LoVo (cell line): ENCODE measurements at regions not wholly inside any gene's neighbourhood (a gene's known extent, or its start where the extent isn't known, plus 50 kb on each side); places are given as distances from the start of the nearest gene placed in this dataset.
"Not testable (repeated sequence)": the region's sequence is repeated elsewhere in the genome, so short reads cannot be mapped to it uniquely, and the experiment has no call there.

ENCODE experiments used
- DNase-seq: peaks from one replicate; pipeline ENCODE4 v3.0.0-alpha.2; 2016; ENCODE audit warnings: low spot score

DNA sequence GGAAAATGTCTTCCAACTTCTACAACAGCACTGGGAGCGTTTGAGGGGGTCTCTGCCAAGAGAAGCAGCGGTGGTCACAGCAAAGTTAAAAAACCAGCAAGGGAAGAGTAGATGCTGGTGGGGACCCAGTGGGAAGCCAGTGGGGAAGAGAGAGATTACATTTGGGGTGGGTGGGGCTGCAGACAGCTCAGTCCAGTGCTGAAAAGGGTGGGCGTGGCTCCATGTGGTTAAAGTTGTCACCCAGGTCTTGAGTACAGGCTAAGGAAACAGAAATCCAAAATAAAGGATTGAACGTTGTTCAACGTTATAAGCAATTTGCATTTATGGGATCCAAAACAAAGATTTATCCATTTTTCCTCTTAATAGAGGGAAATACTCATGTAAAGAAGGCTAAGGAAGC lies 106.3 kb upstream of the LY86 start:
- DNase-seq, result no peak

DNA sequence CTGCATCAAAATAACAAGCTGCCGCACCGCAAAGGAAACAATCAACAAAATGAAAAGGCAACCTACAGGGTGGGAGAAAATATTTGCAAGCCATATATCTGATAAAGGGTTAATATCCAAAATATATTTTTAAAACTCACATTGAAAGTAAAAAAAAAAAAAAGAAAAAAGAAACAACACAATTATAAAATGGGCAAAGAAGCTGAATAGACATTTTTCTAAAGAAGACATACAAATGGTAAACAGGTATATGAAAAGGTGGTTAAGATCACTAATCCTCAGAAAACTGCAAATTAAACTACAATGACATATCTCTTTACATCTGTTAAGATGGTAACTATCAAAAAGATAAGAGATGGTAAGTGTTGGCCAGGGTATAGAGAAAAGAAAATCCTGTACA lies 105.4 kb upstream of the LY86 start:
- DNase-seq, result no peak

DNA sequence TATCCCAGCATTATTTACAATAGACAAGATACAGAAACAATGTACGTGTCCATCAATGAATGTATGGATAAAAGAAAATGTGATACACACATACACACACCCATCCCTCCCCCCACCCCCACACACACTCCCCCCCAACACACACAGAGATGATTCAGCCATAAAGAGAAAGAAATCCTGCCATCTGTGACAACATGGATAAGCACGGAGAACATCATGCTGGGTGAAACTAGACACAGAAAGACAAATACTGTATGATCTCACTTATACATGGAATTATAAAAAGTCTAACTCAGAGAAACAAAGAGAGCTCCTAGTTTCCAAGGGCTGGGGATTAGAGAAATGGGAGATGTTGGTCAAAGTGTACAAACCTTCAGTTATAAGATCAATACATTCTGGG lies 104.8 kb upstream of the LY86 start:
- no peak for DNase-seq

DNA sequence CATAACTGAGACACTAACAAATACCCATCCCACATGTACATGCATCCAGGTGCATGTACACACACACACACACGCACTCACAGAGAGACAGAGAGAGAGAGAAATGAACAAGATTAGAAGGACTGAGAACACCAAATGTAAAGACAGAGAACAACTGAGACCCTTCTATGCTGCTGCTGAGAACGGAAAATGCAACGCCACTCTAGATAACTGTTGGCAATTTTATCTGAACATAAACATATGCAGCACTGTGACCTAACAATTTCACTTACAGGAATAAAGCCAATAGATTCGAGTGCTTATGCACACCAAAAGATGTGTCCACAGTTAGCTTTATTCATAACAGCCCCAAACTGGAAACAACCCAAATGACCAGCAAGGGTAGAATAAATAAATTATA lies 103.8 kb upstream of the LY86 start:
- no peak for DNase-seq

DNA sequence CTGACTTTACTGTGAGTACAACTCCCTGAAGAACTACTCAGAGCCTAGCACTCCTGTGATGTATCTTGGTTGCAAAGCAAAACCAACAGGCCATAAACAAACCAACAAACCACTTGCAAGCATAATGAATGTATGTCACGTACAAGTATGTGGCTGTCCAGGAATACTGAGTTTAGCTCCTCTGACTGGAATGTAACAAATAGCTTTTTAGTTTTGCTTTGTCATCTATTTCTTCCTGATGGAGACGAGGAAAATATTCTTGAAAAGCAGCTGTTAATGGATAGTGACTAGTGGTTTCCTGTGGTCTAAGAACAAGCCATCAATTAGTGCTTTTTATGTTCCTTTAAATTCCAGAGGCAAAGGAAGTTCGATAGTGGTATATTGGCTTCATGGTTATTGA lies 101.9 kb upstream of the LY86 start:
- DNase-seq, result no peak

DNA sequence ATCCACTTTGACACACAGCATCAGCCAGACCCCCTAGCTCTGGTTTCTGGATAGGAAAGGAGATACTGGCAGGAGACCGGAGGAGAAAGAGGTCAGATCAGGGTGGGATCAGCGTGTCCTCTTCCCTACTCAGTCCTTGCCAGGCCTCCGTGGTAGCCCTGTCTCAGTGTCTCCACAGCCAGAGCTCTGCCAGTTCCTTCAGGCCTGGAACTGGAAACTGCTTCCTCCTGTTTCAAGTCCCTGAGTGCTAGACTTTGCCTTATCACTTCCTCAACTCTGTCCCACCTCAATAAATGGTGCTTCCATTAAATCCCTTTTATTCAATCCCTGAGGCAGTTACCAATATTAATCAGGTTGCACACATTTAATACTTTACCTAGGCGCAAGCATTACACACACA lies 96.8 kb upstream of the LY86 start:
- DNase-seq, result no peak

DNA sequence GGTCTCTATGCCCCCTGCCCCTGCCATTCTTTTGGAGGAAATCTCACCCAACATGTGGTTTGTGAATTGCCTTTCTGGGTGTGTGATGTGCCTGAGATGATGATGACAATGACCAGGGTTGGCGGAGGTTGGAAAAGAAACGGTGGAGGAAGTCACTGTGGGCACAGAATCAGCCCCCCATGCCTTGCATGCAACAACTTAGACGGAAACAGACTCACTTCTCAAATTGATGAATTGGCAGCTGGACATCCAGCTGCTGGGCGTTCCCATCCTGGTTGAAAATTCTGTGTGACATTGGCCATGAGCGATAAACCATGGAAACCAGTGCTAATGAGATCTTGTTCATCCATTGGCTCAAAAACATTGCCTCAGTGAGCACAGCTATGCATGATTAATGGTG lies 95.8 kb upstream of the LY86 start:
- no peak for DNase-seq

DNA sequence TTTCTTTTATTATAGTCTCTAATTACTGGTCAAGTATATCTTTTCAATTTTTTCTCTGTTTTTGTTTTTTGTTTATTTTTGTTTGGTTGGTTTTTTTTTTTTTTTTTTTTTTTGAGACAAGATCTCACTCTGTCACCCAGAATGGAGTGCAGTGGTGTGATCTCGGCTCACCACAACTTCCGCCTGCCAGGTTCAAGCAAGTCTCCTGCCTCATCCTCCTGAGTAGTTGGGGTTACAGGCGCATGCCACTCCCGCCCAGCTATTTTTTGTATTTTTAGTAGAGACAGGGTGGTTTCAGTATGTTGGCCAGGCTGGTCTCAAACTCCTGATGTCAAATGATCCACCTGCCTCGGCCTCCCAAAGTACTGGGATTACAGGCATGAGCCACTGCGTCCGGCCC lies 94.4 kb upstream of the LY86 start:
- DNase-seq, result not testable (repeated sequence)

DNA sequence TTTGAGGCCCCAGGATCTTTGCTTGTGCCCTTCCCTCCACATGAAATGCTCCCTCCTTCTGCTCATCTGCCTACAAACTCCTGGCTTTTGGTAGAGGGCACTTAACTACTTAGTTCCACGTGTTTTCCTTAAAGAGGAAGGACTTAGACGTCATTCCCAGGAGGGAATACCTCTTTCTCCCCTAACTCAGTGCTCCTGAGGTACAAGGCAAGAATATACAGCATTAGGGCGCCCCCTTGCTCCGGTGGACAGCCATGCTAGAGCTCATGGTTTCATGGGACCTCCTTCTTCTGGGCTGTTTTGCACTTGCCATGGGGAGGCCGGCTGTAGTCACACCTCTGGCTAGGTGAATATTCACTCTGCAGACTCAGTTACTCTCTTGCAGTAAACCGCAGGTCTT lies 93.8 kb upstream of the LY86 start:
- peak; percentile 17 for DNase-seq

DNA sequence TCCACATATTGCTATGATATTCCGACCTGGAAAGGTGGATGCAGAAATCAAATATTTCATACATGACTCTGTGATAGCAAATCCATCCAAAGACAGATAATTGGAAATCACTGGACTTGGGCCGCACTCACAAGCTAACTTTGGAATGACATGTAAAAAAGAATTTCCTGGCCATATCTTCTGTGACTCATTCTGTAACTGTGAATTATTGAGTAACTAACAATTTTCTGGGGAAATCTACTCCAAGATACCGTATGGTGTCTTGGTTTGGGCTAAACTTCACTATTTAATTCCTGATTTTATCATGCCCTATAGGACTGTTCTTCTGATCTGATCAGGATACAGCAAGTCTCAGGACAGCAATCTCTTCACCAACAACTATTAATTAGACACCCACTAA lies 92.7 kb upstream of the LY86 start:
- DNase-seq, result no peak

DNA sequence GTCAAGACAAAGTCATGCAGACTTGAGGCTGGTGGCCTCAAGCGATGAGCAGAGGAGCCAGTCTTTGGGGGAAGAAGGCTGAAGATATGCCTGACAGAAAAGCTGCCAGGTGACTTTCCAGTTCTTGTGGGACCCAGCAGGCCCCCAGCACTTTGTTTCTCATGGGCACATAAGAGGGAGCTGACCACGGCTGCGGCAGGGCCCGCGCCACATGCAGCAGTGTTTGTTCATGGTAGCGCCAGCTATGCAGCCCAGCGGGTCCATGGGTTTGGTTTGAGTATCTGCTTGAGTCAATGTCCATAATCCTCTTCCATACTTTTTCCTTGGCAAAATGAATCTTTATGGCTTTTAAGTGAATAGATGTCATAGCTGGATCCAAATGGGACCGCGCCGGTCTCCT lies 91.0 kb upstream of the LY86 start:
- no peak for DNase-seq

DNA sequence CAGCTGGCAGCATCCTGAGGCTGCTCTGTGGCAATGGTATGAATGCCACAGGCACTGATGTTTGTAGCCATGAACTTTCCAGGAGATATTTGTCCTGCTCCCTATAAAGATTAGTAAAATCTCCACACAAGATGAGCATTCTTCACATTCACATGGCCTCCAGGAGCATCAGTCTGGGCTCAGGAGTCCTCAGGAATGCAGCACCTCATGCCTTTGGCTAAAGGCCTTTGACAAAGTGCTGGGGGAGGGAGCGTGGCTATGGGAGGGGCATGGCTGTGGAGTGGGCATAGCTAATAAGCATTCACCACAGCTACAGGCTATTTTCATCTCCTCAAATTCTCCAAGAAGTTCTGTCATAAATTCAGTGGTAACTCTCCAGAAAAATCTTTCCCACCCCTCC lies 90.5 kb upstream of the LY86 start:
- DNase-seq, result no peak

DNA sequence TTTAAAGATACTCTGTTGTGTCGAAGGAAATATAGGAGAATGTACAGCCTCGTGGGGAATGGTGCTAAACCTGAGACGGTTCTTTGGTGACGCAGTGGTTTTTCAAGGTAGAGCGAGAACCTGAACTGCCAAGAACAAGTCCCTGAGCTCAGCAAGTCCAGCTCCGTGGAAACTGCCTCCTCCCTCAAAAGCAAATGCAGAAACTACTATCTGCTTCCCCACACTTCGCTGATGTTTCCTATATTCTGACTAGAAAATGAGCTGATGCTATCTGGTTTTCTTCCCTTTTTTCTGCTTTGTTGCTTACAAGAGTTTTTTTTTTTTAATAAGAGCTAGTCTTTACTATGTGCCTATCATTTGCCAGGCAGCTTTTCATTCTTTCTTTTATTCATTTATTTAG lies 85.3 kb upstream of the LY86 start:
- no peak for DNase-seq

DNA sequence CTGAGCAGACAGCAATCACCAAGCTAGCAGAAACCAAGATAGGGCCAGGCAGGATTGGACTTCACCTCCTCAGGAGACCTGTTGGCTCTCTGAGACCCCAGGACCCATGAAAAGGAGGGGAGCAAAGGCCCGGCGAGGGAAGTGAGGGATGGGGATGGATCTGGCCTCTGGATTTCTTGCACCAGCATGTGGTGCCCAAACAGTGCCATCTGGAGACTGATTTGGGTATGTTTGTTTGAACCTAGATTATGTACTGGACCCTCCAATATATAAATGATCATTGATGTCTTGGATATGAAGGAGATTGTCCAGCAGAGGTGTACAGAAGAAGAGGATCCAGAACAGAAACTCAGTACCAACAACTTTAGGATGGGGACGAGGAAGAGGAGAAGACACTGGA lies 83.4 kb upstream of the LY86 start:
- no peak for DNase-seq

DNA sequence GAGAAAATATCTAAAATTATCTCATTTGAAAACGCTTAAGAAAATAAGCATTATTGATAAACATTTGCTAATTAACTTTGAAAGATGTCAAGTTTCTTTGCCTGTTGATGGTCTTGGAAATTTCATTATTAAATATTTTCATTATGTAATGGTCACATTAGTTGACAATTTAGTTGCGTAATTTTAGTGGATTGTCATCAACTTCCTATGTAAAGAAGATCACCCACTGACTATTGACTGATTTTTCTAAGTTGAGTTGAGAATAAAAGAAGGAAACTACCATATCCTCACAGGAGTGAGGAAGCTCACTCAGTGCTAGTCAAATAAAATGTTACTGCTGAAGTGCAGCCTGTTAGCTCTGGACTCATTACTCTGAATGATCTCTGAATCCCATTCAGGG lies 79.9 kb upstream of the LY86 start:
- no peak for DNase-seq

DNA sequence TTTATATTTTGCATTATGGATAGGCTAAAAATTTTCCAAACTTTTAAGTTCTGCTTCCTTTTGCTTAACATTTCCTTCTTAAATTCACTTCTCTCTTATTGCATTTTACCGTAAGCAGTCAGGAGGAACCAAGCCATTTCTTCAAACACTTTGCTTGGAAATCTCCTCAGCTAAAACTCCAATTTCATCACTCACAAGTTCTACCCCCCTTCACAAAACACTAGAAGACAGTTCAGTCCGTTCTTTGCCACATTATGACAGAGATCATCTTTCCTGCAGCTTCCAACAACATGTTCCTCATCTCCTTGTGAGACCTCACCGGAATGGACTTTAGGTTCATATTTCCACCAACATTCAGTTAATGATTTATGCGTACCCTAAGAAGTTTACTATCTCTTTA lies 79.2 kb upstream of the LY86 start:
- no peak for DNase-seq

DNA sequence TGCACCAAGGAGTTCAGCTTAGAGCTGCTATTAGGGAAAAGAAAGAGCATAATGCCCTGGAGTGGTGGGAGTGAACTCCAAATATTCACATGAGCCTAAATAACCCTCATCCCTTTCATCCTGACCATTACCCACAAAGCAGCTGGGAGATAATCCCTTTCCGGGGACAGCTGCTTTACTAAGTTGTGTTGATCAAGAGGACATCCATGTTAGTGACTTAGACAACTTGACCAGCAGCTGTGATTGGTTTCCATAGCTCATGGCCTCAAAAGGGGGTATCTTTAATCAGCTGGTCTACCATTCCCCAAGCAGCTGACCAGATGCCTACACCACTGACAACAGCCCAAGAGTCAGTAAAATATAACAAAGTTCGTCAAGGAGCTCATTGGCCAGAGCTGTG lies 75.8 kb upstream of the LY86 start:
- no peak for DNase-seq

DNA sequence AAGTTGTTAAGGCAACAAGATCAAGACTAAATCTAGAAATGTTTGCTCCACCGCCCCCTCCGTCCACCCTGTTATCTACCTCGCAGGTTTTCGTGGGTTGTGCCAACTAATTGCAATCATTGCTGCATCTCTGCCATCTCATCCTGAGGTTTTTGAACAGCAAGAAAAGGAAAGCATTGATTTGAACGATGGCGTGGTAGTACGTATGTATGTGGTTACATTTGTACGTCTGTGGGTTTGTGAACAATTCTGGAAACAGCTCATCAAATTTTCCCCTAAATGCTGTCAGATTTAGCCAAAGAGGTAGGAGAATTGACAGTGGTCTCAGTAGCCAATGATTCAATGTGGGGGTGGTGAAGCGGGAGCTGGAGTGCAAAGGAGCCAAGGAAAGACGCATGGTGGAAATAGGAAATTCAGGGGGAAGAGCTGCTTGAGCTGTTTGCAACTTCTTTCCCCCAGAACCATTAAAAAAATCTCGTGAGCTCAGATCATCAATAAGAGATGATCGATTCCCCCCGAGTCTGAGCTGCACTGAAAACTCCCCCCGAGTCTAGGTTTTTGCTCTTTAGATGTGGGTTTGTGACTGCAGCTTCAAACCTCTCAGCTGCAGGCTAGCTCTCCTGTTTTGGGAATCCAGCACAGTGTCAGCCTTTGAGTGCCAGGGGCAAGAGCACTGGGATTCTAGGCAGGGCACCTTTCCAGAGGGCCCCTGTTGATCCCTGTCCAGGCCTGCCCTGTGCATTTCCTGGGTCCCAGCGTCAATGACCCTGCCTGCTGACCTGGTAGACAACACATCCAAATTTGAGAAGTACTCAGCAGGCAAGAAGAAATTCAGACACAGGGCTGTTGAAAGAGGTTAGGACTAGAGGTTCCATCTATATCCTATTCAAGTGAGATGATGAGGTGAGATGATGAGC lies 72.6 kb upstream of the LY86 start:
- DNase-seq, result no peak

DNA sequence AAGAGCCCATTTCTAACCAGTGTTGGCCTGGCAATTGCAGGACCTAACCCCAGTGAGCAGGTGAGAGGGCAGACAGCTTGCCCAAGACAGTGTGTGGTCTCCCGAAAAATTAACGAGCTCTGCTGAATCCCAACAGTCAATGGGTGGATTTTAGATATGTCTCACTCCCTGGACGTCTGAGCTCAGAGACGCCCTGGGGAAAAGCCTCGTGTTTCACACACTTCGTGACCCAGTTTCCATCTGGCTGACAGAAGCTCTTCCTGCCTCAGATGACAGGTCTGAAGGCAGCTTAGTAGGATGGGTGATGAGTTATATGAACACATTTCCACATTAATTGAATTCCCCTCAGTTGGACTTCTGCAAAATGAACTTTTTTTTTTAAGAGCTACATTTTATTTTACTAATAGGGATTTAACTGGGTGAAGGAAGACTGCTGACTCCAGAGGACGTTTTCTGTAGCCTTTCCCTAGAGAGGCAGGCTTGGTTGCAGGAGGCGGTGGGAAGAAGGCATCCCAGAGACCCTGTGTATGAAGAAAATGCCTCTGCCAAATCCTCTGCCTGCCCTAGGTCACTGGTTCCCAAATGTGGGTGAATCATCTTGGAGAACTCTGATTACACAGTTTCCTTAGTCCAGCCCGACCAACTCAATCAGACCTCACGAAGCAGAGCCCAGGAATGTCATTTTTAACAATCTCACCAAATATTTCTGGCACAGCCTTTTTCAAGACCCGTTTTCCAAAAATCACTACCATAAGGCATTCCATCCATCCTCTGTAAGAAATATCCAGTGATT lies 71.7 kb upstream of the LY86 start:
- DNase-seq, result no peak

DNA sequence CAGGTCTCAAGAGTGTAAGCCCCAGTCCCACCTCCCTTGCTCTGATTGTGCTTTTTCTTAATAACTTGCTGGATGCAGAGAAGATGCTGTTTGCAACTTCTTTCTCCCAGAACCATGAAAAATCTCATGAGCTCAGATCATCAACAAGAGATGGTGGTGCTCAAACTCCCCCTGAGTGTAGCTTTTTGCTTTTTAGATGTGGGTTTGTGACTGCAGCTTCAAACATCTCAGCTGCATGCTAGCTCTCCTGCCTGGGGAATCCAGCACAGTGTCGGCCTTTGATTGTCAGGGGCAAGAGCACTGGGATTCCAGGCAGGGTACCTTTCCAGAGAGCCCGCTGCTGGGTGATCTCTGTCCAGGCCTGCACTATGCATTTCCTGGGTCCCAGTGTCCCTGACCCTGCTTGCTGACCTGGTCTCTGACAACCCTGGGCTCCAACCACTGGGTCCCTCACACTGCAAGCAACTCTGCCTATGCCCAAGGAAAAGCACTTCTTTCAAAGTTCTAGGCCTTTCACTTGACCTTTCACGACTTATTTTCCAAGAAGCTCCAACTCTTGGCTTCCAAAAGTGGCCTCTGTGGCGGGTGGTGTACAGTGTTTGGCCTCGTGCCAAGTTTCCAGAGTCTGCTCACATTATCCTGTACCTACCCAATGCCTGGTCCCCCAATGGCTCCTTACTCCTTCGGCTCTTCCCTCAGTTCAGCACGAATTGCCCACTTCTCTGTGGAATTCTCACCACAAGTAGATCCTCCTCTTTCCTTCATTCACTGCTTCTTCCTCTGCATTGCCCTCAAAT lies 69.7 kb upstream of the LY86 start:
- no peak for DNase-seq

DNA sequence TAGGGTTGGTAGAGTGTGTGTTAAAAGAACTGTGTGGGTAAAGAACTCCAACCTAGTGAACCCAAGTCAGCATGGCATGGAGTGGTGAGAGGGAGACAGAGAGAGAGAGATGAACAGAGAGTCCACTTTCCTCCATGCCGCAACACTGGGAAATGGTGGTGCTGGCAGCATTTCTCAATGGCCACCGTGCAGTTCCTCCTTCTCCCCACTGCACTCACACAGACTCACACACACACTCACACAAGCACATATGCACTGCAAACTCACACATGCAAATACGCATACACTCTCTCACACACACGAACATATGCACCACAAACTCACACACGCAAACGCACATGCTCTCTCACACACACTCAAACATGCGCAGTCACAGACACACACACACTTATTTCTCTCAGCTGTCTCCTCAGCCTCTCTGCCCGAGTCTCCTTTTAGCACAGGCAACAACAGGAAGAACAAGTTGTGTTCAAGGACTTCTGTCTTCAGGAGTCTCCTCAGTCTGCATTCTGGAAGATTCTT lies 66.5 kb upstream of the LY86 start:
- DNase-seq, result no peak

DNA sequence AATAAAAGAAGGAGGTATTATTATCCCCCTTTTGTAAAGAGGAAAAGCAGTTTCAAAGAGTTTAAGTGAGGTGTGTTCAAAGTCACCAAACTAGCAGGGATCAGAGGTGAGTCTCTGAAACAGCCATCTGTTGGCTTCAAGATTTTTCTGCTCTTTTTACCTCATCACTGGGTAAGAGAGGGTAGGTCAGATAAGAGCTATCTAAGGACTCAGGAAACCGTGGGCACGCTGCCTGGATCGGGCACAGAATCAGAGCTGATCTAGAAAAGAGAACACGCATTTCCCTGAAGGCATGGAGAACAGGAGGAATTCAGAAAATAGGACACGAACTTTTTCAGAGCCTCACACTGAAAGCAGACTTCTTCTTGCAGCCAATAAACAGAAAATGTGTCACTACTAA lies 65.8 kb upstream of the LY86 start:
- no peak for DNase-seq

DNA sequence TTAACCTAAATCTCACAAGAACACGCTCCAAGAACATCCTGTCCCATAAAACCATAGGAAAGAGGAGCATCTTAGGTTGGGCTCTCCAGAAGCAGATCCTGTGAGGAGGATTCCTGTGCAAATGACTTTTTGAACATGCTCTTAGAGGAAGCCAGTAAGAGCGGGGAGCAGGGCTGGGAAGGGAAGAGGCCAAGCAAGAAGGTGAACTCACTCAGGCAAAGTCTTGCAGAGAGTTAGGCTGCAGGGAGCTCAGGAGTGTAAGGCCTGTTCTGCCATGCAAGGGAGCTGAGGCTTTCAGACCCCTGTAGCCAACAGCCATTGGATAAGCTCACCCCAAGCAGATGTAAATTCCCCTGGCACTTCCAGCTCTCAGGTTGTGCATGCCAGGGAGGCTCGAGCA lies 63.6 kb upstream of the LY86 start:
- no peak for DNase-seq
